ENCODE measurements at regions not wholly inside any gene's neighbourhood (a gene's known extent, or its start where the extent isn't known, plus 50 kb on each side); places are given as distances from the start of the nearest gene placed in this dataset.

DNA sequence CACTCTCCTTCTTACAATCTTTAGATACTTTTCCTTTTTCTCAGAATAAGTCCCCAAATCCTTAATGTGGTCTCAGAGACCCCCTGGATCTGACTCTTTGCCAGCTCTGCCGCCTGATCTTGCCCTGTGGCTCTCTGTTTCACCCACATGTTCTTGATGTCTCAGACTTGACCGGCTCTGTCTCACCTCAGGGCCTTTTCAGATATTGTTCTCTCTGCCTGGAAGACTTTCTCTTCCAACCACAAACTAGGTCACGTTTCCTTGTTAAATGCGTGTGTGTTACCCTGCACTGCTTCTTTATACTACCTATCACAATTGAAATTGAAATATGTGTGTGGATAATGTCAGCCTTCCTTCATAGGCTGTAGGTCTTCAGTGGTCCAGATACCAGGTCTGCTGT lies 265.4 kb upstream of the NUDT12 start:
- TF ChIP-seq, protein P1, sequence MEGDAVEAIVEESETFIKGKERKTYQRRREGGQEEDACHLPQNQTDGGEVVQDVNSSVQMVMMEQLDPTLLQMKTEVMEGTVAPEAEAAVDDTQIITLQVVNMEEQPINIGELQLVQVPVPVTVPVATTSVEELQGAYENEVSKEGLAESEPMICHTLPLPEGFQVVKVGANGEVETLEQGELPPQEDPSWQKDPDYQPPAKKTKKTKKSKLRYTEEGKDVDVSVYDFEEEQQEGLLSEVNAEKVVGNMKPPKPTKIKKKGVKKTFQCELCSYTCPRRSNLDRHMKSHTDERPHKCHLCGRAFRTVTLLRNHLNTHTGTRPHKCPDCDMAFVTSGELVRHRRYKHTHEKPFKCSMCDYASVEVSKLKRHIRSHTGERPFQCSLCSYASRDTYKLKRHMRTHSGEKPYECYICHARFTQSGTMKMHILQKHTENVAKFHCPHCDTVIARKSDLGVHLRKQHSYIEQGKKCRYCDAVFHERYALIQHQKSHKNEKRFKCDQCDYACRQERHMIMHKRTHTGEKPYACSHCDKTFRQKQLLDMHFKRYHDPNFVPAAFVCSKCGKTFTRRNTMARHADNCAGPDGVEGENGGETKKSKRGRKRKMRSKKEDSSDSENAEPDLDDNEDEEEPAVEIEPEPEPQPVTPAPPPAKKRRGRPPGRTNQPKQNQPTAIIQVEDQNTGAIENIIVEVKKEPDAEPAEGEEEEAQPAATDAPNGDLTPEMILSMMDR (IDR thresholded peaks at IDR 0.05): no peak
- TF ChIP-seq GATA2 (CRISPR knock-in tag; IDR thresholded peaks at IDR 0.05) (no peak), NFIC (IDR thresholded peaks at IDR 0.05; ENCODE audit: borderline replicate concordance) (no peak), JUND (IDR thresholded peaks at IDR 0.05) (no peak)
- TF ChIP-seq, protein P2, sequence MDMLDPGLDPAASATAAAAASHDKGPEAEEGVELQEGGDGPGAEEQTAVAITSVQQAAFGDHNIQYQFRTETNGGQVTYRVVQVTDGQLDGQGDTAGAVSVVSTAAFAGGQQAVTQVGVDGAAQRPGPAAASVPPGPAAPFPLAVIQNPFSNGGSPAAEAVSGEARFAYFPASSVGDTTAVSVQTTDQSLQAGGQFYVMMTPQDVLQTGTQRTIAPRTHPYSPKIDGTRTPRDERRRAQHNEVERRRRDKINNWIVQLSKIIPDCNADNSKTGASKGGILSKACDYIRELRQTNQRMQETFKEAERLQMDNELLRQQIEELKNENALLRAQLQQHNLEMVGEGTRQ (IDR thresholded peaks at IDR 0.05; ENCODE audit: borderline replicate concordance, low read depth, low read length): no peak
- TF ChIP-seq, protein P3, sequence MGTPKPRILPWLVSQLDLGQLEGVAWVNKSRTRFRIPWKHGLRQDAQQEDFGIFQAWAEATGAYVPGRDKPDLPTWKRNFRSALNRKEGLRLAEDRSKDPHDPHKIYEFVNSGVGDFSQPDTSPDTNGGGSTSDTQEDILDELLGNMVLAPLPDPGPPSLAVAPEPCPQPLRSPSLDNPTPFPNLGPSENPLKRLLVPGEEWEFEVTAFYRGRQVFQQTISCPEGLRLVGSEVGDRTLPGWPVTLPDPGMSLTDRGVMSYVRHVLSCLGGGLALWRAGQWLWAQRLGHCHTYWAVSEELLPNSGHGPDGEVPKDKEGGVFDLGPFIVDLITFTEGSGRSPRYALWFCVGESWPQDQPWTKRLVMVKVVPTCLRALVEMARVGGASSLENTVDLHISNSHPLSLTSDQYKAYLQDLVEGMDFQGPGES (IDR thresholded peaks at IDR 0.05; ENCODE audit: low read depth, low read length): no peak
